ENCODE measurements at regions not wholly inside any gene's neighbourhood (a gene's known extent, or its start where the extent isn't known, plus 50 kb on each side); places are given as distances from the start of the nearest gene placed in this dataset.

DNA sequence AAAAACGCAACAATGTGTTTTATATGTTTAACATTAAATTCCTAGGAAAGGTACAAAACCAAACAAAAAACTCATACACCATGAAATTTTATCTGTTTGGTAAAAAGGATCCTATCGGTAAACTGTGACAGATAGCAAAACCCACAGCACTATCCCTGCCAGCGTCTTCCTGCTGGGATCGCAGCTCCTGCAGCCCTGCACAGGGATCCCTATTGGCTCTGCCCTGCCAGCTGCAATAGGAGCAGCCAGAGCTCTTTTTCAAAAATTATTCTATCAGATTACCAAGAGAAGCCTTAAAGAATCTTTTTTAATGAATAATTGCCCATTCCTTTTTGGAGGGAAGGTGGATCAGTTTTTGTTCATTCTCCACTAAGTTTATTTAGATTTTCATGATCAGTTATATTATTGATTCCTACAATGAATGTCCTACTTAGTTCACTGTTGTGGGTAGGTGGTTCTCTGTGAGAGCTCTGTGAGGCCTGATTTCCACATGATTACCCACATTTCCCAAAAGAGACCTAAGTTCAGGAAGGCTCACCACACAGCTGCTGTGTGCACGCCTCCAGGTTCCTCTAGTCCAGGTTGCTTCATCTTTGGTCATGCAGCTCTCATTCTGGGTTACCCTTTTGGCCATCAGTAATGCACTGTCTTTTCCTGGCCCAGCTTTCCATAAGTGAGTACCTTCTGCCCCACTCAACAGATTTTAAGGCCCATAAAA is 293.8 kb downstream of the FRK start:
- Histone ChIP-seq H2BK20ac (ENCODE audit: low read length) (no peak overlapping the region), H3K18ac (ENCODE audit: extremely low read depth, low read length) (no peak overlapping the region), H2BK5ac (ENCODE audit: low read depth, low read length) (no peak overlapping the region), H3K9ac (replicated peaks in 1 of 4; ENCODE audit: extremely low read depth in 1 of 4, low read depth in 3 of 4, low read length in 3 of 4) (no peak overlapping the region), H3K9me3 (ENCODE audit: insufficient read depth in 2 of 2, low read depth in 1 of 2, low read length in 1 of 2) (no peaks in the 10 kb centered on the region), H3K4ac (replicated peaks; ENCODE audit: insufficient read length, low read depth, low read length) (no peak overlapping the region), H2BK12ac (ENCODE audit: low read depth, low read length) (no peak overlapping the region), H4K91ac (replicated peaks; ENCODE audit: insufficient read length, low read length) (no peak overlapping the region), H3K79me1 (ENCODE audit: low read depth, low read length) (no peaks in the 10 kb centered on the region), H2AFZ (ENCODE audit: low read length) (no peak overlapping the region), H3K14ac (ENCODE audit: insufficient read length) (no peak overlapping the region), H3K23me2 (ENCODE audit: low read depth, low read length) (no peaks in the 10 kb centered on the region), H3K23ac (ENCODE audit: insufficient read length) (no peak overlapping the region), H3K27ac (ENCODE audit: low read depth, low read length) (no peak overlapping the region), H3K27me3 (replicated peaks in 1 of 4; ENCODE audit: control insufficient read depth in 3 of 4, extremely low read depth in 1 of 4, insufficient read depth in 3 of 4, low read length in 3 of 4) (no peaks in the 10 kb centered on the region), H4K5ac (ENCODE audit: insufficient read length, low read depth, low read length) (no peak overlapping the region), H4K8ac (ENCODE audit: extremely low read depth, insufficient read depth, low read length) (no peak overlapping the region), H3K79me2 (ENCODE audit: control insufficient read depth in 1 of 2, insufficient read depth in 2 of 2, low read length in 2 of 2) (no peaks in the 10 kb centered on the region), H3K4me3 (ENCODE audit: extremely low read depth in 1 of 4, insufficient read depth in 2 of 4, low read depth in 3 of 4, low read length in 4 of 4) (no peak overlapping the region), H3K4me1 (replicated peaks in 1 of 4; ENCODE audit: control insufficient read depth in 3 of 4, insufficient read depth in 4 of 4, low read length in 3 of 4) (no peaks in the 10 kb centered on the region), H2BK15ac (ENCODE audit: low read length) (no peak overlapping the region), H3K36me3 (ENCODE audit: control insufficient read depth in 2 of 4, insufficient read depth in 4 of 4, low read length in 3 of 4) (no peaks in the 10 kb centered on the region), H3K56ac (replicated peaks; ENCODE audit: insufficient read length, low read depth, low read length) (no peak overlapping the region), H4K20me1 (replicated peaks in 1 of 2; ENCODE audit: control insufficient read depth in 1 of 2, insufficient read depth in 2 of 2, low read length in 2 of 2) (no peaks in the 10 kb centered on the region), H2BK120ac (replicated peaks; ENCODE audit: low read depth, low read length) (no peak overlapping the region), H3K4me2 (ENCODE audit: insufficient read depth in 1 of 2, low read depth in 2 of 2, low read length in 2 of 2) (no peak overlapping the region), H2AK5ac (ENCODE audit: low read depth, low read length) (no peak overlapping the region)
- DNase-seq (ENCODE audit: low read depth in 1 of 2, low spot score in 2 of 2) (no peak), FAIRE-seq (no peak)
- POLR2A ChIA-PET (ENCODE audit: partially characterized antibody): no interaction called here
- 83% methylated on average over 5 of the region's 5 CpGs; no CpG with 5 or more reads in 1 of the 2 experiments for WGBS, 2 experiments (ENCODE audit: extremely low coverage in 1 of 2, insufficient coverage in 1 of 2, insufficient read length in 1 of 2, insufficient replicate concordance in 2 of 2, low coverage in 1 of 2, low lambda C conversion rate in 2 of 2, missing lambda C conversion rate in 1 of 2)
- TF ChIP-seq RNF2 (IDR thresholded peaks at IDR 0.05; ENCODE audit: borderline replicate concordance, low read depth, low read length, missing control alignments, poor library complexity, severe bottlenecking): no peak
- TF ChIP-seq SAP30 (IDR thresholded peaks at IDR 0.05; ENCODE audit: insufficient read depth, insufficient replicate concordance, low read length): no peak
- no peak for TF ChIP-seq CBX8 (IDR thresholded peaks at IDR 0.05; ENCODE audit: borderline replicate concordance, low read depth, low read length)
- TF ChIP-seq JUN (IDR thresholded peaks at IDR 0.05; ENCODE audit: low read depth, low read length): no peak
- no peak for TF ChIP-seq POU5F1 (IDR thresholded peaks at IDR 0.05; ENCODE audit: low read depth, low read length)
- no peak for TF ChIP-seq MAFK (IDR thresholded peaks at IDR 0.05; ENCODE audit: low read depth, low read length)
- CTCF ChIA-PET (ENCODE audit: partially characterized antibody): no interaction called here
